ENCODE measurements at regions not wholly inside any gene's neighbourhood (a gene's known extent, or its start where the extent isn't known, plus 50 kb on each side); places are given as distances from the start of the nearest gene placed in this dataset.
"Not testable (repeated sequence)": the region's sequence is repeated elsewhere in the genome, so short reads cannot be mapped to it uniquely, and the experiment has no call there.

DNA sequence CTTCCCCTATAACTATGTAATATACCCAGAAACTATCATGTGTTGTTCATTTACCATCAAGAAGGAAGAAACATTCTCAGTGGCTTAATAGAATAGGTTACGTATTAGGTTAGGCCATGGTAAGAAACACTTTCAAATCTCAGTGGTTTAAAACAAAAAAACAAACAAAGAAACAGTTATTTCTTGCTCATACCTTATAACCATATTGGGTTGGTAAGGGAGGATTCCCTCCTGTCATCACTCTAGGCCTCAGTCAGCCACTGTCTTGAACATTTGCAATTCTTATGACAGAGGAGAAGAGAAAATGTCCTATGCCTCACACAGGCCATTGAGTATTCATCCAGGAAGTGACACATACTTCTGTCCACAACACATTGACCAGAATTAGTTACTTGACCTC, 727.7 kb upstream of the NECTIN3 start:
- H3K4me3 ChIP-seq (ENCODE audit: low read depth, low read length): no peak overlapping the region
- DNase-seq (ENCODE audit: low read depth): no peak
- TF ChIP-seq, protein P1, sequence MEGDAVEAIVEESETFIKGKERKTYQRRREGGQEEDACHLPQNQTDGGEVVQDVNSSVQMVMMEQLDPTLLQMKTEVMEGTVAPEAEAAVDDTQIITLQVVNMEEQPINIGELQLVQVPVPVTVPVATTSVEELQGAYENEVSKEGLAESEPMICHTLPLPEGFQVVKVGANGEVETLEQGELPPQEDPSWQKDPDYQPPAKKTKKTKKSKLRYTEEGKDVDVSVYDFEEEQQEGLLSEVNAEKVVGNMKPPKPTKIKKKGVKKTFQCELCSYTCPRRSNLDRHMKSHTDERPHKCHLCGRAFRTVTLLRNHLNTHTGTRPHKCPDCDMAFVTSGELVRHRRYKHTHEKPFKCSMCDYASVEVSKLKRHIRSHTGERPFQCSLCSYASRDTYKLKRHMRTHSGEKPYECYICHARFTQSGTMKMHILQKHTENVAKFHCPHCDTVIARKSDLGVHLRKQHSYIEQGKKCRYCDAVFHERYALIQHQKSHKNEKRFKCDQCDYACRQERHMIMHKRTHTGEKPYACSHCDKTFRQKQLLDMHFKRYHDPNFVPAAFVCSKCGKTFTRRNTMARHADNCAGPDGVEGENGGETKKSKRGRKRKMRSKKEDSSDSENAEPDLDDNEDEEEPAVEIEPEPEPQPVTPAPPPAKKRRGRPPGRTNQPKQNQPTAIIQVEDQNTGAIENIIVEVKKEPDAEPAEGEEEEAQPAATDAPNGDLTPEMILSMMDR (IDR thresholded peaks at IDR 0.05; ENCODE audit: low read depth, low read length, missing control alignments): no peak

DNA sequence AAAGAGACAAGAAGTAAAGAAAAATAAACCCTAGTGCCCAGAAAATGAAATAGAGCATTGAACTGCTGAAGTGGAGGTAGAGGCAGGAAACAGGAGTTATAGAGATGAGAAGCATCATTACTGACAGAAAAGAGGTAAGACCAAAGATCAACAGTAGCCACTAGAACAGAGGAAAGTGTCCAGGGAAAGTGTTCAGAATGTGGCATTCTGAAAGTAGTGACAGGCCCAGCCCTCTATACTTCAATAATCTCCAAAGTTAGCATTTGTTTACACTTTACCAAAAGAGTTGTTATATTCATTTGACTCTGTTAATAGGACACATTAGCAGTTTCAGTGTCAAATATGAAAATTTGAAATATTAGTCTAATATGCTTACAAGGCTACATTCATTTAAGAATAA, 727.1 kb upstream of the NECTIN3 start:
- DNase-seq (ENCODE audit: low read depth): no peak
- H3K4me3 ChIP-seq (ENCODE audit: low read depth, low read length): no peak overlapping the region
- TF ChIP-seq, protein P1 (IDR thresholded peaks at IDR 0.05; ENCODE audit: low read depth, low read length, missing control alignments): no peak

DNA sequence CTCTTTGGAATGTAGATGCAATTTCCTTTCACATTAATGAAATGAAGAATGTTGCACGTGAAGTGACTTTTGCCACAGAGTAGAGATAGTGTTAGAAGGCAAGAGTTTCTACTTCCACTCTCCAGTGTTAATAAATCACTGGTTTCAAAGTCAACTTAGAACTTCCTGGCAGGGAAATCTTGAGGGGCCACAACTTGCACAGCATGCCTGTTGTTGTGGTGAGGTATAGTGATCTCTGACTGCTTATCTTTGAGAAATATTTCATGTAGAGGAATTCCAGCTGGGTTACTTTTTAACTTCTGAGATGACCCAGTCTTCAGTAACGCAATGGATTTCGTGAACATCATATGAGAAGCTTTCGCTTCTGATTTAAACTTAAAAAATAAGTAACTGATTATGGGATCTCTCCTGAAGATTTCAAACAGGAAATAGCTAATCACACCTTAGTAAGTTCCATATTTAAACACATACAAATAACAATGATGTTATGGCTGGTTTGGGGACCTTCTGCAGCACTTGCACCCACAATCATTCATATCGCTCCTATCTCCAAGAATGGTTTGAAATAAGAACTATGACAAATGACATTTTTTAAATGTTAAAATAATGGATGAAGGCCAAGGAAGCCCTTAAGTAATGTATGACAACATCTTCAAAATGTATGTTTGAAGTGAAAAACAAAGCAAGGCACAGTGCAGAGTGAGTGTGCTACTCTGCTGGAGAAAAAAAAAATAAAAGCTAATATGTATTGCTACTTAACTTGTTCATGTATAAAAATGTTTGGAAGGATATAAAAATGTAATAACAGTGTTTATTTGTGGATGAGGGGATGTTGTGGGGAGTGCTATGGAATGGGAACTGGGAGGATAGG, 726.5 kb upstream of the NECTIN3 start:
- TF ChIP-seq, protein P1 (IDR thresholded peaks at IDR 0.05; ENCODE audit: low read depth, low read length, missing control alignments): no peak
- H3K4me3 ChIP-seq (ENCODE audit: low read depth, low read length): no peak overlapping the region
- DNase-seq (ENCODE audit: low read depth): no peak

DNA sequence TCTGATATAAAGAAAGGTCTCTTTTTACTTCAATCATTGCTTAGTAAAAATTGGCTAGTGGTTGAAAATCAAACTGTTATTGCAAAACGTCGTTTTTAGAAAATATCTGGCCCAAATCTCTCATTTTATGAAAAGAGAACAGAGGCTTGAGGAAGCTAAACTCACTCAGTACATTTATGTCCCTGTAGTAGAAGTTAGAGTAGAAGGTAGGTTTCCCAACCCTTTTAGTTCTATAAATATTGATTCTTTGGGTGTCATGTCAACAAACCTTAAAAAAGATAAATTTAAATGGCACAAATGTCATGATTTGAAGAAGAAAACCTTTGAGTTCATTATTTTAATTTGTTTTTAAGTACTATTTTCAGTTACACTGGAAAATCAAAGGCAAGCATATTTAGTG, 722.3 kb upstream of the NECTIN3 start:
- no peak overlapping the region for H3K4me3 ChIP-seq (ENCODE audit: low read depth, low read length)
- TF ChIP-seq, protein P1 (IDR thresholded peaks at IDR 0.05; ENCODE audit: low read depth, low read length, missing control alignments): no peak
- no peak for DNase-seq (ENCODE audit: low read depth)

DNA sequence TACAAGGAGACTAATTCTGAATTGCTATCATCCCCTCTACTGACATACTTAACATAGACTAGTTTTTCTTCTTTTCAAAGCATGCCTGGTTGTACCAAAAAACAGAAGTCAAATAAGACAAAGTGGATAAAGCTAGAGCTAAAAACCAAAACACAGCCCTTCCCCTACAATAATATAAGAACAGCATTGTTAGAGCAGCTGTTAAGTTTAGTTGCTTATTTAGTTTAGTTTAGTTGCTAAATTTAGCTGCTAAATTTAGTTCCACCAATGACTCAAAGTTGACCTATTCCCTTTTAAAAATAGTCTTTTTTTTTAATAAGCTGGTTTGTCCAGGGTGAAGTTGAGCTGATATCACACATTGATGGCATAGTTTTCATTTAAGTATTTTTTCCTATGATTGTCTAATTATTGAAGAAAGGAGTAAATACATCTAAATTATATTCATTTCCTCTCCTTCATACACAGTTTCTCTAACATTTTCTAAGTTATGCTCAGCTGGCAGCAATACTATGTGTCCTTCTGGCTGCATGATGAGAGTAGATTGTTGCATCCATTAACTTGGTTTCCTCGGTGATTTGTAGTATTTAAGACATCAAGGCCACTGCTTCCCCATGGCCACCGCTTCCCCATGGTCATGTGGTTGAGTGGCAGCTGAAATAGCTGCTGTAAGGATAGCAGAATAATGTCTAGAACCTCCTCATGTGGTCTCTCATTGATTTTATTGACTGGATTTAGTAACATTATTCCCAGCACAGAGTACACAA, 718.6 kb upstream of the NECTIN3 start:
- no peak for DNase-seq (ENCODE audit: low read depth)
- TF ChIP-seq, protein P1 (IDR thresholded peaks at IDR 0.05; ENCODE audit: low read depth, low read length, missing control alignments): no peak

DNA sequence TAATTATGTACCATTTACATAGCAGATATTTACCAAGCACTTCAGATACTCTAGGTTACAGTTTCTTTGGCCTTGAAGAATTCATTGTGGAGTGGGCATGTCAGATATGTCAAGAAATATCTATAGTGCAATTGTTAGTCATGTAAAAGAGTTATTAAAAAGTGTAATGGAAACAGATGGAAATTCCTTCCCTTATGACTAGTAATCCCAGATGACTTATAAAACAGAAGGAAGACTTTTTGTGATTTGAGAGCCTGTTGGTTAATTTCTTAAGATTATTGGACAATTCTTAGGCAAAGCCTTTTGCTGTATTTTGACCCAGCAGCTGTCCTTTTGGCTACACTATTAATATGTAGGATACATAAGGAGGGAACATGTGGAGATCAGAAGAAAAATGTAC, 708.9 kb upstream of the NECTIN3 start:
- DNase-seq (ENCODE audit: low read depth): no peak
- TF ChIP-seq, protein P1 (IDR thresholded peaks at IDR 0.05; ENCODE audit: low read depth, low read length, missing control alignments): no peak
- no peak overlapping the region for H3K4me3 ChIP-seq (ENCODE audit: low read depth, low read length)

More for the DNA sequence above, 718.6 kb upstream of the NECTIN3 start:
- no peak overlapping the region for H3K4me3 ChIP-seq (ENCODE audit: low read depth, low read length)

DNA sequence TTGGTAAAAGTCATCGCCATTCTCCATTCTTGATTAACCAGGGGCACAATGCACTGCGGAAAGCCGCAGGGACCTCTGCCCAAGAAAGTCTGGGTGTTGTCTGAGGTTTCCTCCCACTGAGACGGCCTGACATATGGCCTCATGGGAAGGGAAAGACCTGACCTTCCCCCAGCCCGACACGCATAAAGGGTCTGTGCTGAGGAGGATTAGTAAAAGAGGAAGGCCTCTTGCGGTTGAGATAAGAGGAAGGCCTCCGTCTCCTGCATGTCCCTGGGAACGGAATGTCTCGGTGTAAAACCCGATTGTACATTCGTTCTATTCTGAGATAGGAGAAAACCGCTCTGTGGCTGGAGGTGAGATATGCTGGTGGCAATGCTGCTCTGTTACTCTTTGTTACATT, 704.3 kb upstream of the NECTIN3 start:
- H3K4me3 ChIP-seq (ENCODE audit: low read depth, low read length); DNase-seq (ENCODE audit: low read depth): not testable (repeated sequence)

Measured in GM12864 (cell line).